Activated T-helper 1 cell treated with anti-CD3 and anti-CD28 coated beads, Interleukin-12 subunit alpha, Interleukin-12 subunit beta, Interleukin-2, Interleukin-4 antibody, amounts not matched to agents 30 ng/mL and 10 ng/mL and 1 ng/mL, durations not matched to agents 14 hours and 24 hours and 36 hours (primary cell): ENCODE measurements at regions not wholly inside any gene's neighbourhood (a gene's known extent, or its start where the extent isn't known, plus 50 kb on each side); places are given as distances from the start of the nearest gene placed in this dataset.

Source experiments
- DNase-seq: peaks from one replicate; pipeline ENCODE4 v3.0.0; 2021; ENCODE audit warnings: low spot score
- H3K27ac Mint-ChIP-seq: one replicate; pipeline ENCODE4 v1.8.0; 2021; ENCODE audit warnings: mild to moderate bottlenecking, mixed read lengths
- H3K27me3 Mint-ChIP-seq: one replicate; pipeline ENCODE4 v1.8.0; 2022; ENCODE audit warnings: mild to moderate bottlenecking, moderate library complexity, mixed read lengths; ENCODE audit not compliant: insufficient read depth
- H3K36me3 Mint-ChIP-seq: one replicate; pipeline ENCODE4 v1.8.0; 2021; ENCODE audit warnings: low read depth, mixed read lengths
- H3K4me1 Mint-ChIP-seq: one replicate; pipeline ENCODE4 v1.8.0; 2021; ENCODE audit warnings: low read depth, mixed read lengths
- H3K4me3 Mint-ChIP-seq: one replicate; pipeline ENCODE4 v1.8.0; 2021; ENCODE audit warnings: mild to moderate bottlenecking, moderate library complexity, mixed read lengths
- H3K9me3 Mint-ChIP-seq: one replicate; pipeline ENCODE4 v1.8.0; 2021; ENCODE audit warnings: mixed read lengths
- intact Hi-C: fragments of 100-400 bp; cut with micrococcal nuclease; formaldehyde crosslinking; loops from one replicate; pipeline ENCODE4 v1.15.1; 2024

DNA sequence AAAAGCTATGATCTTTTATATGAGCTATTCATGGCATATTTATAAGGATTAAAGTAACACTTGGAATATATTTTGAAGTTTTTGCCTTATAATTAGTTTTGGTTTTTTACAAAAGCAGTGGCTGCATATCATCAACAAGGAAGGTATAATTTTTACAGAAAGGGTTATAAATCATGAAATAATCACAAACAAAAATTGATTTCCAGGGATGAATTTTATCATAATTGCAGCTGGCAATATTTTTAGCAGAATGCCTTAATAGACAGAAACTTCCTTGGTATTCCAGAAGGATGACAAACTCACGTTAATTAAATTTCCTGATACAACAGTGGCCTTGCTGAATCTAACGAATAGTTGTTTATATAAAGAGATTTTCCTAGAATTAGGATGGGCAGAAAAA, 260.5 kb upstream of the SLC39A10 start:
- DNase-seq: no peak
- intact Hi-C loops: no loop called here
- Mint-ChIP-seq H3K9me3 (peaks cover 12% of the 10 kb centered on the region), H3K4me1 (no peaks in the 10 kb centered on the region), H3K4me3 (no peak overlapping the region), H3K27ac (no peak overlapping the region), H3K27me3 (no peaks in the 10 kb centered on the region), H3K36me3 (peaks cover 5% of the 10 kb centered on the region)

GRCh38 chr2:195395362-195395761, 261.7 kb upstream of the SLC39A10 start:
- DNase-seq: no peak
- Mint-ChIP-seq H3K27me3 (no peaks in the 10 kb centered on the region), H3K36me3 (peaks cover 5% of the 10 kb centered on the region)

DNA sequence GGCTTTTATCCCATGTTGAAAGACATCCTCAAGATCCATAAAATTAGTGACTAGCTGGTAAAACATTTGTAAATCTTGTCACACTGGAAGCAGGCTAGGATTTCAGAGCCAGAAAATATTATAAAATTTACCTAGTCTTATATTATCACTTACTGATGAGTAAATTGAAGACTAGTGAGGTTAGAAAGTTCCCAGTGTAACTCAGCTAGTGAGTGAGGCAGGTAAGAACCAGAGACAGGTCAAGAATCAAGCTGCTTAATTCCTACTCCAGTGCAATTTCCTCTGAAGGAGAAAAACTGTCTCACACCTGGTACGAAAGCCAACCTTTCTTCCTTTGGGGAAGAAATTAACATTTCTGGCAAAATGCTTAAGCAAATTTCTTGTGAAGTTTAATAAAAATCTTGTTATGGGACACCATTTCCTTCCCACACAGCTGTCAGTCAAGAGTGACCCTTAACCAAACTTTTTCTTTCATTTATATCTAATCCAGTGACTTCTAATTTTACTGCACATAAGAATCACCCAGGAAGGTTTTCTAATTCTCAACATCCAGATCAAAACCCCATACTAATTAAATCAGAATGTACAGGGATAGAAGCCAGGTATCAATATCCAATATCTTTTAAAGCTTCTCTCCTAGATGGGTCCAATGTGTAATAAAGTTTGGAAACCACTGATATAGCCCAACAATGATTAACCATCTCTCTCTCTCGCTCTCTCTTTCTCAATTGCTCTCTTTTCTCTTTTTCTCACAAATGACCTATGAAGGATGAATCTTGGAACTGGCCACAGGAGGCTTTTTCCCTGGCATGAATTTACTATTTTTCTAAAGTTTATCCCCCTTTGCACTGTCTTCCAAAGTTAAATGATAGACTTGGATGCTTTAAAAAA, 264.3 kb upstream of the SLC39A10 start:
- no peak overlapping the region for H3K4me3 Mint-ChIP-seq
- H3K27ac Mint-ChIP-seq: no peak overlapping the region
- no peak for DNase-seq
- no peaks in the 10 kb centered on the region for H3K4me1 Mint-ChIP-seq
- intact Hi-C loops: no loop called here
- H3K27me3 Mint-ChIP-seq: no peaks in the 10 kb centered on the region
- H3K9me3 Mint-ChIP-seq: peaks cover 12% of the 10 kb centered on the region
- H3K36me3 Mint-ChIP-seq: peaks cover 5% of the 10 kb centered on the region

More at GRCh38 chr2:195395362-195395761, 261.7 kb upstream of the SLC39A10 start:
- H3K4me1 Mint-ChIP-seq: no peaks in the 10 kb centered on the region
- H3K27ac Mint-ChIP-seq: no peak overlapping the region
- intact Hi-C loops: no loop called here
- H3K4me3 Mint-ChIP-seq: no peak overlapping the region
- H3K9me3 Mint-ChIP-seq: peaks cover 12% of the 10 kb centered on the region

DNA sequence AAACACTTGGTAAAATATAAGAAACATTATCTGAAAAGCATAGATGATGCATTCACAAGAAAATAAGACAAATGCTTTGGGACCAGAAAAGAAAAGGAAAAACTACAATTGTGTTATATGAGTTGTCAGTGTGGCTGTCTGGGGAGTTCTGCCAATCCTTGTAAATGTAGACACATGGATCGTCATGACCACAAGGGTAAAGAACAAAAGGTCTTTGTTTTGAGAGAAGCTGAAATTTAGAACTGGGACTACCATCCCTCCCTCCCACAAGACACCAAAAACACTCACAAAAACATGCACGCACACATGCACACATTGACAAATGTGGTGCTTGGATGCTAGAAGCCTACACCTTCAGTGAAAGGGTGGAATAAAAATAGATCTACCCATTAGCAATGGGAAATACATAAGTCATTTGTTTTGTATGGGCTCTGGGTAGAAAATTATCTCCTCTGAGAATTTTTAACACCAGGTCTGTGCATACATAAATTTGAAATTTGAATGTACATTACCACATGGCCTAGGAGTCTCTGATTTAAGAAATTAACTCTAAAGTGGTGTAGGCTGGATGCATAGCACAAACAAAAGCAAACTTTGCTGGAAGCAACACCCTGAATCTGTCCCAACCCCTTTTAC, 266.2 kb upstream of the SLC39A10 start:
- Mint-ChIP-seq H3K36me3 (peaks cover 9% of the 10 kb centered on the region), H3K9me3 (peaks cover 10% of the 10 kb centered on the region), H3K27ac (no peak overlapping the region), H3K4me1 (no peaks in the 10 kb centered on the region), H3K4me3 (no peak overlapping the region), H3K27me3 (no peaks in the 10 kb centered on the region)
- intact Hi-C loops: no loop called here
- no peak for DNase-seq

DNA sequence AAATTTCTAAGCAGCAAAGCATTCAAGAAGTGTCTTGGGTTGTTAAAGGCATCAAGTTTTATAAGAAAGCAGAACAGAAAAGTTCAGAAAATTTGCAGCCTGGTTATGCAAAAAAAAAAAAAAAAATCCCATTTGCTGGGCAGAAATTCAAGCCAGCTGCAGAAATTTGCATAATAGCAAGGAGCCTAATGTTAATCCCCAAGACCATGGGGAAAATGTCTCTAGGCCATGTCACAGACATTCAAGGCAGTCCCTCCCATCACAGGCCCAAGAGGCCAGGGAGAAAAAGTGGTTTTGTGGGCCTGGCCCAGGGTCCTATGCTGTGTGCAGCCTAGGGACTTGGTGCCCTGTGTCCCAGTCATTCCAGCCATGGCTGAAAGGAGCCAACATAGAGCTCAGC, 269.0 kb upstream of the SLC39A10 start:
- Mint-ChIP-seq H3K27ac (no peak overlapping the region), H3K4me1 (no peaks in the 10 kb centered on the region), H3K9me3 (peaks cover 6% of the 10 kb centered on the region), H3K4me3 (no peak overlapping the region), H3K27me3 (no peaks in the 10 kb centered on the region), H3K36me3 (peaks cover 5% of the 10 kb centered on the region)
- intact Hi-C loops: no loop called here
- no peak for DNase-seq

GRCh38 chr2:195382186-195382585, 274.8 kb upstream of the SLC39A10 start:
- no peak overlapping the region for H3K4me3 Mint-ChIP-seq
- peak overlapping the region; percentile 54 for H3K27ac Mint-ChIP-seq
- H3K27me3 Mint-ChIP-seq: no peaks in the 10 kb centered on the region
- DNase-seq: peak; percentile 12
- H3K36me3 Mint-ChIP-seq: peaks cover 17% of the 10 kb centered on the region
- H3K4me1 Mint-ChIP-seq: peaks cover 10% of the 10 kb centered on the region
- peaks cover 19% of the 10 kb centered on the region for H3K9me3 Mint-ChIP-seq
- intact Hi-C loops: no loop called here

DNA sequence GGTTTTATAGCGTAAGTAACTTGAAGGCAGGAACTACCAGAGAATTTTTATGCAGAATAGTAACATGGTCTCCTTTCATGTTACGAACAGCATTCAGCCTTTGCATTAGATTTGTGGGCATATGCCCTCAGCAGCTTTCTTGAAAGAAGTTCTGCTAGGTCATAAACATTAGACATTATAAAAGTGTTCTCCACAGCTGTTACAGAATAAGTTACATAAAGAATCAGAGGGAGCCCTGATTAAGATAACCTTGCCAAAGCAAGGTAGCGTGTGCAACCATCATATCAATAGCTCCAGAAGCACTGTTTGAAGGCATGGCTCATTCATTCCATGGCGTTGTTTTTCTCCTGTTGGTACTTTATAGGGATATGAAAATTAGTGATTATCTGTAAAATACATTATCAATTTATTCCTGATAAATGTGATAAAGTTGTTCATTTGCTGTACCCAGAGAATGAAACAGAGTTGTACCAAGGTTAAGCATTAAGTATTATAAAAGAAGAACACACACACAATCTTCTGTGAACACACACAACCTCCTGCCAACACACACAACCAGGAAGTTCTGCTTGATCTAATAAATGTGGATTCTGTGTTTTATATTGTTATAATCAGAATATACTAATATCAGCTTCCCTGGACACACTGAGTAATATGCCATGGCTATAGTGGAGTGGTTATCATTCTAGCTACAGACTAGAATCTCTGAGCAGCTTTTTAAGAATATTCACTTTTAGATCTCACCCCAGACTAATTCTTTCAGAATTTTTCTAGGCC, 286.7 kb upstream of the SLC39A10 start:
- intact Hi-C loops: no loop called here
- Mint-ChIP-seq H3K9me3 (peaks cover 19% of the 10 kb centered on the region), H3K27ac (no peak overlapping the region), H3K4me3 (no peak overlapping the region), H3K36me3 (peaks cover 12% of the 10 kb centered on the region), H3K4me1 (peaks cover 4% of the 10 kb centered on the region), H3K27me3 (no peaks in the 10 kb centered on the region)
- no peak for DNase-seq

GRCh38 chr2:195369218-195369587, 287.8 kb upstream of the SLC39A10 start:
- no peak for DNase-seq
- peaks cover 28% of the 10 kb centered on the region for H3K9me3 Mint-ChIP-seq
- H3K27ac Mint-ChIP-seq: no peak overlapping the region
- H3K4me1 Mint-ChIP-seq: peaks cover 13% of the 10 kb centered on the region
- H3K27me3 Mint-ChIP-seq: no peaks in the 10 kb centered on the region
- H3K36me3 Mint-ChIP-seq: peaks cover 18% of the 10 kb centered on the region
- intact Hi-C loops: no loop called here
- H3K4me3 Mint-ChIP-seq: no peak overlapping the region

GRCh38 chr2:195368249-195369217, 288.5 kb upstream of the SLC39A10 start:
- Mint-ChIP-seq H3K9me3 (peaks cover 28% of the 10 kb centered on the region), H3K27me3 (no peaks in the 10 kb centered on the region), H3K4me1 (peaks cover 13% of the 10 kb centered on the region), H3K36me3 (peaks cover 18% of the 10 kb centered on the region), H3K4me3 (no peak overlapping the region), H3K27ac (no peak overlapping the region)
- intact Hi-C loops: no loop called here
- DNase-seq: no peak

DNA sequence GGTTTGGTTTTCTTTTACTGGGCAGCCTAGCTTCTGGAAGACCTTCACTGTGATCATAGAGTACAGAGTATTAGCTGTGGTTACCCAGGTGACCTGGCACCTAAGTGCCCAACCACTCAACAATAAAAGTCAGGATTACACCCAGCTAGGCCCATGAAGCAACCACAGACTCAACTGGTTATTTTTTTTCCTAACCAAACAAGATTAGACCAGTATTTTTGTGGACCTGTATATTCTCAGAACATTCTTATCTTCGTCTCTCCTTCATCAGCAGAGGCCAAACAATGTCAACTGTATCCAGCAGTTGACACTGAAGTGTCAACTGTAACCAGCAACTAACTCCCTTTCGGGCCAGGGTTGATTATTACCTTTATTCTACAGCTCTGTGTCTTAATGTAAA, 289.2 kb upstream of the SLC39A10 start:
- peaks cover 13% of the 10 kb centered on the region for H3K4me1 Mint-ChIP-seq
- intact Hi-C loops: no loop called here
- peaks cover 18% of the 10 kb centered on the region for H3K36me3 Mint-ChIP-seq
- H3K27me3 Mint-ChIP-seq: no peaks in the 10 kb centered on the region
- H3K4me3 Mint-ChIP-seq: no peak overlapping the region
- H3K27ac Mint-ChIP-seq: no peak overlapping the region
- no peak for DNase-seq
- peaks cover 31% of the 10 kb centered on the region for H3K9me3 Mint-ChIP-seq

DNA sequence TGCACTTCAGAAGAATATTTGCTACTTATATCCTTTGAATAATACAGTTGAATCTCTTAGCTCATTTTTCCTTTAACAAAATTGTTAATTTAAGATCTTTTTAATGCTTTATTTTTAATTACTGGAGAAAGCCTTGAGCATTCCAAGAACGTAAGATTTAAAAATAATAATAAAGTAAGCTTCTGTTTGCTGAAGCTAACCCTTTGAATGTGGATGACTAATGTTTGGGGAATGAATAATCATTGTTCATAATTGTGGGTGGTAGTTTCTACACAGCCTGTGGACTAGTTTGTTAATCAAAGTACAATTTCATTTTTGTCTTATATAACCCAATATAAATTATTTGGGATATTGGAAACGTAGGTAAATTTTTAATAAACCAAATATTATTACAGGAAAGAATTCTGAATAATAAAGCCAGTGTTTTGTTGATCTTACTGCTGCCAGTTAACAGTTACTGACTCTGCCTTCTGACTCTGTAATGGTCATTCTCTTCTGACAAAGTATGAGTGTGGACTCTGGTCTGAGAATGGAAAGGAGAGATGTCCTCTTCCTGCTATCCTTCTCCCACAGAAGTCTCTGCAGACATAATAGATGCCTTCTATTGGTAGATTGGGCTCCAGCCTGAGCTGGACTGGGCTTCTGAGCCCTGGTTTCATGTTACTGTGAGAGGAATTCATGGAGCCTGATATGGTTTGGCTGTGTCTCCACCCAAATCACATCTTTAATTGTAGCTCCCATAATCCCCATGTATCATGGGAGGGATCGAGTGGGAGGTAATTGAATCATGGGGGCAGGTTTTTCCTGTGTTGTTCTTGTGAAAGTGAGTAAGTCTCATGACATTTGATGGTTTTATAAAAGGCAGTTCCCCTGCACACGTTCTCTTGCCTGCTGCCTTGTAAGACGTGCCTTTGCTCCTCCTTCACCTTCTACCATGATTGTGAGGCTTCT, 292.7 kb upstream of the SLC39A10 start:
- H3K27ac Mint-ChIP-seq: no peak overlapping the region

More for the DNA sequence above, 292.7 kb upstream of the SLC39A10 start:
- H3K4me1 Mint-ChIP-seq: peaks cover 20% of the 10 kb centered on the region
- H3K27me3 Mint-ChIP-seq: no peaks in the 10 kb centered on the region
- peaks cover 16% of the 10 kb centered on the region for H3K36me3 Mint-ChIP-seq
- peaks cover 28% of the 10 kb centered on the region for H3K9me3 Mint-ChIP-seq
- DNase-seq: no peak
- H3K4me3 Mint-ChIP-seq: no peak overlapping the region
- intact Hi-C loops: loop anchor here (5.0 kb wide), 1 partner anchor 168 kb away; no protein-coding TSS in a partner anchor
